HepG2 (cell line): ENCODE measurements at regions not wholly inside any gene's neighbourhood (a gene's known extent, or its start where the extent isn't known, plus 50 kb on each side); places are given as distances from the start of the nearest gene placed in this dataset.

Source experiments
- BRD4 ChIP-seq: sonication (generic); formaldehyde crosslinking; IDR thresholded peaks from 2 replicates; pipeline ENCODE4 v1.4.0; 2020; ENCODE audit warnings: missing genetic modification reagents
- CTCF ChIP-seq: sonication (generic); formaldehyde crosslinking; IDR thresholded peaks from 2 replicates; pipeline ENCODE4 v1.5.0; 2020; ENCODE audit warnings: mild to moderate bottlenecking, missing genetic modification reagents, moderate library complexity
- EP300 ChIP-seq, 3 experiments: sonication (generic) in 1 of 3; formaldehyde crosslinking in 1 of 3; IDR thresholded peaks; 2 replicates each; pipeline versions ENCODE4 v1.5.1 to v1.6.1; 2011 to 2020; ENCODE audit warnings: low read depth in 2 of 3, low read length in 2 of 3, borderline replicate concordance in 1 of 3, improper control_type of control experiment in 1 of 3, mild to moderate bottlenecking in 1 of 3, missing genetic modification reagents in 1 of 3, moderate library complexity in 1 of 3
- ERF ChIP-seq: IDR thresholded peaks from 2 replicates; pipeline ENCODE4 v1.6.1; 2018; ENCODE audit warnings: missing biosample characterization, missing genetic modification reagents
- EZH2 ChIP-seq: conservative IDR thresholded peaks from 2 replicates; pipeline ENCODE4 v1.6.1; 2012; ENCODE audit warnings: mild to moderate bottlenecking, low read depth, low read length, moderate library complexity
- FIP1L1 ChIP-seq: fragments of 200-400 bp; formaldehyde crosslinking; IDR thresholded peaks from 2 replicates; pipeline ENCODE4 v1.6.1; 2018; ENCODE audit warnings: low read depth, mild to moderate bottlenecking, low read length, moderate library complexity, borderline replicate concordance; ENCODE audit not compliant: insufficient read depth
- GTF3A ChIP-seq: sonication (generic); formaldehyde crosslinking; conservative IDR thresholded peaks from 2 replicates; pipeline ENCODE4 v1.4.0; 2020; ENCODE audit warnings: mild to moderate bottlenecking, missing genetic modification reagents
- JDP2 ChIP-seq: sonication (generic); formaldehyde crosslinking; IDR thresholded peaks from 2 replicates; pipeline ENCODE4 v1.8.1; 2022; ENCODE audit warnings: missing genetic modification reagents, borderline replicate concordance
- NFYB ChIP-seq: sonication (generic); formaldehyde crosslinking; IDR thresholded peaks from 2 replicates; pipeline ENCODE4 v1.4.0; 2020; ENCODE audit warnings: missing genetic modification reagents
- RARG ChIP-seq: sonication (generic); formaldehyde crosslinking; IDR thresholded peaks from 2 replicates; pipeline ENCODE4 v1.4.0; 2020; ENCODE audit warnings: low read depth, mild to moderate bottlenecking, missing genetic modification reagents
- ZNF143 ChIP-seq: sonication (generic); formaldehyde crosslinking; IDR thresholded peaks from 2 replicates; pipeline ENCODE4 v1.4.0; 2020; ENCODE audit warnings: missing genetic modification reagents

DNA sequence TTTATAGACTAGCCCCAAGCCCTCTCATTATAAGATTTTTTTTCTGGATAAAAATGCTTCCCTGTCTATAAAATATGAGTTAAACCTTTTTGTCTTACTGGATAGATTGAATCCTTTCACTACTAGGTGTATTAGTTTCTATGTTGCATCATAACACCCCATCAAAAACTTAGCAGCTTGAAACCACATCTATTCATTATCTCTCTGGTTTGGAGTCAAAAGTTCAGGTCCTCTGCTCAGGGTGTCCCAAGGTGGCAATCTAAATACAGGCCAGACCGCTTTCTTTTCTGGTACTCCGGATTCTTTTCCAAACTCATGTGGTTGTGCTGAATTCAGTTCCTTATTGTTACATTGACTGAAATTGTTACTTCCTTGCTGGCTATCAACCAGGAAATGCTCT is 515.5 kb downstream of the PDHA2 start:
- TF ChIP-seq JDP2 (CRISPR knock-in tag) (no peak), RARG (no peak), ERF (CRISPR knock-in tag) (no peak), CTCF (CRISPR knock-in tag) (no peak), EZH2 (no peak), FIP1L1 (no peak), BRD4 (CRISPR knock-in tag) (no peak), NFYB (CRISPR knock-in tag) (no peak), GTF3A (no peak), EP300 (IDR thresholded peaks at IDR 0.05; ENCODE audit: low read depth in 2 of 2, low read length in 2 of 2) (no peak), EP300 (CRISPR knock-in tag; IDR thresholded peaks at IDR 0.05; ENCODE audit: borderline replicate concordance) (no peak), ZNF143 (CRISPR knock-in tag) (no peak)
